ENCODE measurements at regions not wholly inside any gene's neighbourhood (a gene's known extent, or its start where the extent isn't known, plus 50 kb on each side); places are given as distances from the start of the nearest gene placed in this dataset.

DNA sequence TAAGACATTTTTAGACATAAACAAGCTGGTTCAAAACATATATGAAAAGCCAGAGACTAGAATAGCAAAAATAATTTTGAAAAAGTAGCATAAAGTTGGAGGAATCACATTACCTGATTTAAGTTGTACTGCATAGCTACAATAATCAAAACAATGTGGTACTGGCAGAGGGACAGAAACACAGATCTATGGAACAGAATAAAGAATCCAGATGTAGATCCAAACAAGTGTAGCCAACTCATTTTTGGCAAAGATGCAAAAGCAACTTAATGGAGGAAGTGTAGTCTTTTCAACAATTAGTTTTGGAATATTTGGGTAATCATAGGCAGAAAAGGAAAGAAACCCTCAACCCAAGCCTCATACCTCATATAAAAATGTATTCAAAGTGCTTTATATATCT lies 278.7 kb upstream of the ZNF521 start:
- TF ChIP-seq POLR2A (IDR thresholded peaks at IDR 0.05; ENCODE audit: low read depth, low read length) (no peak), NFE2L2 (IDR thresholded peaks at IDR 0.05; ENCODE audit: low read depth, low read length) (no peak), RFX5 (IDR thresholded peaks at IDR 0.05; ENCODE audit: low read depth, low read length) (no peak), BHLHE40 (IDR thresholded peaks at IDR 0.05; ENCODE audit: low read depth, low read length) (no peak), RAD21 (IDR thresholded peaks at IDR 0.05; ENCODE audit: low read length) (no peak), MAZ (IDR thresholded peaks at IDR 0.05; ENCODE audit: borderline replicate concordance, low read depth, low read length) (no peak), RCOR1 (IDR thresholded peaks at IDR 0.05; ENCODE audit: insufficient replicate concordance, low read length) (no peak), MXI1 (IDR thresholded peaks at IDR 0.05; ENCODE audit: borderline replicate concordance, low read depth, low read length) (no peak)
- TF ChIP-seq, protein P1, sequence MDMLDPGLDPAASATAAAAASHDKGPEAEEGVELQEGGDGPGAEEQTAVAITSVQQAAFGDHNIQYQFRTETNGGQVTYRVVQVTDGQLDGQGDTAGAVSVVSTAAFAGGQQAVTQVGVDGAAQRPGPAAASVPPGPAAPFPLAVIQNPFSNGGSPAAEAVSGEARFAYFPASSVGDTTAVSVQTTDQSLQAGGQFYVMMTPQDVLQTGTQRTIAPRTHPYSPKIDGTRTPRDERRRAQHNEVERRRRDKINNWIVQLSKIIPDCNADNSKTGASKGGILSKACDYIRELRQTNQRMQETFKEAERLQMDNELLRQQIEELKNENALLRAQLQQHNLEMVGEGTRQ (IDR thresholded peaks at IDR 0.05; ENCODE audit: low read depth, low read length): no peak
- TF ChIP-seq, protein P2, sequence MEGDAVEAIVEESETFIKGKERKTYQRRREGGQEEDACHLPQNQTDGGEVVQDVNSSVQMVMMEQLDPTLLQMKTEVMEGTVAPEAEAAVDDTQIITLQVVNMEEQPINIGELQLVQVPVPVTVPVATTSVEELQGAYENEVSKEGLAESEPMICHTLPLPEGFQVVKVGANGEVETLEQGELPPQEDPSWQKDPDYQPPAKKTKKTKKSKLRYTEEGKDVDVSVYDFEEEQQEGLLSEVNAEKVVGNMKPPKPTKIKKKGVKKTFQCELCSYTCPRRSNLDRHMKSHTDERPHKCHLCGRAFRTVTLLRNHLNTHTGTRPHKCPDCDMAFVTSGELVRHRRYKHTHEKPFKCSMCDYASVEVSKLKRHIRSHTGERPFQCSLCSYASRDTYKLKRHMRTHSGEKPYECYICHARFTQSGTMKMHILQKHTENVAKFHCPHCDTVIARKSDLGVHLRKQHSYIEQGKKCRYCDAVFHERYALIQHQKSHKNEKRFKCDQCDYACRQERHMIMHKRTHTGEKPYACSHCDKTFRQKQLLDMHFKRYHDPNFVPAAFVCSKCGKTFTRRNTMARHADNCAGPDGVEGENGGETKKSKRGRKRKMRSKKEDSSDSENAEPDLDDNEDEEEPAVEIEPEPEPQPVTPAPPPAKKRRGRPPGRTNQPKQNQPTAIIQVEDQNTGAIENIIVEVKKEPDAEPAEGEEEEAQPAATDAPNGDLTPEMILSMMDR (conservative IDR thresholded peaks at IDR 0.05; ENCODE audit: low read depth, low read length): no peak
- TF ChIP-seq, protein P3, sequence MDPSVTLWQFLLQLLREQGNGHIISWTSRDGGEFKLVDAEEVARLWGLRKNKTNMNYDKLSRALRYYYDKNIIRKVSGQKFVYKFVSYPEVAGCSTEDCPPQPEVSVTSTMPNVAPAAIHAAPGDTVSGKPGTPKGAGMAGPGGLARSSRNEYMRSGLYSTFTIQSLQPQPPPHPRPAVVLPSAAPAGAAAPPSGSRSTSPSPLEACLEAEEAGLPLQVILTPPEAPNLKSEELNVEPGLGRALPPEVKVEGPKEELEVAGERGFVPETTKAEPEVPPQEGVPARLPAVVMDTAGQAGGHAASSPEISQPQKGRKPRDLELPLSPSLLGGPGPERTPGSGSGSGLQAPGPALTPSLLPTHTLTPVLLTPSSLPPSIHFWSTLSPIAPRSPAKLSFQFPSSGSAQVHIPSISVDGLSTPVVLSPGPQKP (IDR thresholded peaks at IDR 0.05; ENCODE audit: borderline replicate concordance, low read depth, low read length): no peak

Data from IMR-90 (cell line).